GM21381 (cell line): ENCODE measurements at regions not wholly inside any gene's neighbourhood (a gene's known extent, or its start where the extent isn't known, plus 50 kb on each side); places are given as distances from the start of the nearest gene placed in this dataset.
A peak's percentile ranks its signal among the peaks of the same experiment; 100 is the strongest.

Experiments used
- ATAC-seq: cut with Tn5 transposase; IDR thresholded peaks from one replicate; pipeline ENCODE4 v1.9.1; 2021; ENCODE audit warnings: mild to moderate bottlenecking, moderate library complexity; ENCODE audit not compliant: unreplicated experiment

- ATAC-seq, result no peak
These were observed 134.6 kb downstream of the AASDHPPT start for GRCh38 chr11:106212081-106212480.

DNA sequence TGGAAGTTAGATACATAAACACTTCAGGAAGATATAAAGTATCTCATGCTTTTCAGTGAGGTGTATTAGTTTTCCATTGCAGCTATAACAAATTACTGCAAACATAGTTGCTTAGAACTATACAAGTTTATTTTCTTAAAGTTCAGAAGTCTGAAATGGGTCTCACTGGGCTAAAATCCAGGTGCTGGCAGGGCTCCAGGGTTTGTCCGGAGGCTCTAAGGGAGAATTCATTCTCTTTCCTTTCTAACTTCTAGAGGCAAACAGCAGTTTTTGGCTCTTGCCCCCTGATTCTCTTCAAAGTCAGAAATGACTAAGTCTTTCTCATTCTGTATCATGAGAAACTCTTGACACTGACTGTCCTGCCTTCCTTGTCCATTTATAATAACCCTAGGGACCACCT lies 138.8 kb downstream of the AASDHPPT start:
- ATAC-seq, result no peak

- no peak for ATAC-seq
These were observed 140.0 kb downstream of the AASDHPPT start for GRCh38 chr11:106217456-106217855.

DNA sequence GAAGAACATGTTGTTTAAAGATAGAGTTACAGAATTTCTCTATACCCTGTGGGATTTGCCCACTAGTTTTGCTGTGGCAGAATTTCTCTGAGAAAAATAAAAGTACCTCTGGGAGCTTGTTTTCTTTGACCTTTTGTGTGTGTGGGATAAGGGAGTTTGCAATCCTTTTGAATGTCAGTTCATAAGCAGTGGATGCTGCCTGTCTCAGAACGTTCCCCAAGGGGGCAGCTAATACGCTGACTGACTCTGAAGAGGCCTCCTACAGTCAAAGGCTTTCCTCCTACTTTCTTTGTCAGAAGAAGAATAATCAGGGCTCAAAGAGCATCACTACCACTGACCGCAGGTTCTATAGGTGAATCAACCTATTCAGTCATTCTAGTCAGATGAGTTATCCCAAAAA lies 140.6 kb downstream of the AASDHPPT start:
- no peak for ATAC-seq

DNA sequence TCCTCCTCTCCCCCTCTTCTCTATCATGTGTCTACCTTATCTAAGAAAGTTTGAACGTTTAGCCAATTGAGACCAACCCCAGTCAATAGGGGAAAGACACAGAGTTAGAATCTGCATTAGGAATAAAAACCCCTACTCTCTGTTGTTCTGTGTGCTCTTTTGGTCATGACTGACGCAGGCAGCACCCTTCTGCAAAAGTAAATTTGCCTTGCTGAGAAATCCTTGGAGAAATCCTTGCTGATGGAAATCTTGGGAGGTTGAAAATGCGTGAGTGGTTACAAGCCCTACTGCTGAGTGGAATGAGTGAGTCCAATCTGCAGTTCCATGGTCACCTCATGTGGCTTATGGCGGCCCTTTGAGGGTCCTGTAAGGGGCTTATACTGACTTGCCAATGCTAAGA lies 145.2 kb downstream of the AASDHPPT start:
- ATAC-seq, result no peak

DNA sequence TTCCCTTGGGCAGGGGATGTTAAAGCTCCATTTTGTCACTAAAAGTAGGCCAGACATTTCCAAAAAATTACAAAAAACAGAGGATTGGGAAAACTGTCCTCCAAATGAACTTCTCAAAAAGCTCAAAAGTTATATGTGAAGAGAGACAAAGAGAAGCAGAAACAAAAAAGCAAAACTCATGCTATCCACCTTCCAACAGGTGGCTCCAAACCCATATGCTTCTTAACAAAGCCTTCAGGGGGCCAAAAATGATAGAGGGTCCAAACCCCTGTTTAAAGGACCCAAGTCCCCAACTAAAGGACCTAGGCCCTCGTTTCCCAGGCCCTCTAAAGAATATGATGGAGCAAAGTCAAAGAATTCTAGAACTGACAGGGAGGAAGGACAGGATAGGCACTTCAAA lies 146.7 kb downstream of the AASDHPPT start:
- no peak for ATAC-seq

DNA sequence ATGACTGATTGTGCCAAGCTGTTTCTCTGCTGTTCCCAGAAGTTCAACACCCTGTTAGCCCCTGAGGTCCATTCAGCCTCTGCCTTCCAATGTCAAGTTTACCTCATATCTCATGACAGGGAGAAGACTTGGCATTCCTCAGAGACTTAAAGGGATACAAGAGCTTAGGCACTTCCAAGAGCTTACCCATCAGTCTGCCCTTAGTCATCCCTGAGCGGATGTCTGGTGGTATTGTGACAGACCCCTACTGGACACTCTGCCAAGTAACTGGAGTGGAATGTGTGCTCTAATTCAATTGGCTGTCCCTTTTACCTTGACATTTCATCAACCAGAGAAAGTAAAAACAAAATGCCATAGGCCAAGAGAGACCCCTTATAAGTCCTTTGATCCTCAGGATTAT lies 151.5 kb downstream of the AASDHPPT start:
- no peak for ATAC-seq

GRCh38 chr11:106231591-106231990 lies 154.1 kb downstream of the AASDHPPT start:
- ATAC-seq, result no peak

DNA sequence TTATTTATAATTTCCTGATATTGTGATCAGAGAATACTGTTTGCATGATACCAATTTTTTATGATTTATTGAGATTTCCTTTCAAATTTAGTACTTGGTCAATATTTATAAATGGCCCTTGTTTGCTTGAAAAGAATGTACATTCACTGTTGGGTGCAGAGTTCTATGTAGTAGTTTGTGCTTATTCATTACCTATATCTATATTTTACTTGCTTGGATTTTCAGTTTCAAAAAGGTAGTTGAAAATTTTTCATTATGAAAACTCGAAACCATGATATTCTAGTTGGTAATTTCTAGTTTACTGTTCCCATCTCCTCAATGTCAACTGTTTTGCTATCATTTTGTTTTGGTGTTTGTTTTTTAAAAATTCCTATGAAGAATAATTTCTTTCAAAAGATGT lies 155.7 kb downstream of the AASDHPPT start:
- ATAC-seq, result peak; percentile 49

DNA sequence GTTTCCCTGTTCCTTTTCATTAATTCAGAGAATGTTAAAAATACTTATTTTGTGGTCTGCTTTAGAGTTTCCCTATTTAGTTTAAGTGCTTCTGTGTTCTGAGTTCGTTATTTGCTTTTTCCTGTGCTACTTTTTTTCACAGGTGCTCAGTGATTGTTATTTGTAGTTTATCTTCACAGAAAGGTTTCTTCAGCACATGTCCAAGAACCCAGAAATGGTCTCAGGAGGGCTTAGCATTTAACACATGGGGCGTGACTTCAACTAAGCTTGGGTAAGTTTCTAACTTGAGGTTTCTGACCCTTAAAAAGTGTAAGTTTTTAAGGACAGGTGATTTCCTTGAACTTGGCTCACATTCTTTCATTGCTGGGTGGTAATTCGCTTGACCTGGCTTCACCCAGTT lies 157.3 kb downstream of the AASDHPPT start:
- no peak for ATAC-seq

GRCh38 chr11:106236295-106236694 lies 158.8 kb downstream of the AASDHPPT start:
- ATAC-seq, result no peak

DNA sequence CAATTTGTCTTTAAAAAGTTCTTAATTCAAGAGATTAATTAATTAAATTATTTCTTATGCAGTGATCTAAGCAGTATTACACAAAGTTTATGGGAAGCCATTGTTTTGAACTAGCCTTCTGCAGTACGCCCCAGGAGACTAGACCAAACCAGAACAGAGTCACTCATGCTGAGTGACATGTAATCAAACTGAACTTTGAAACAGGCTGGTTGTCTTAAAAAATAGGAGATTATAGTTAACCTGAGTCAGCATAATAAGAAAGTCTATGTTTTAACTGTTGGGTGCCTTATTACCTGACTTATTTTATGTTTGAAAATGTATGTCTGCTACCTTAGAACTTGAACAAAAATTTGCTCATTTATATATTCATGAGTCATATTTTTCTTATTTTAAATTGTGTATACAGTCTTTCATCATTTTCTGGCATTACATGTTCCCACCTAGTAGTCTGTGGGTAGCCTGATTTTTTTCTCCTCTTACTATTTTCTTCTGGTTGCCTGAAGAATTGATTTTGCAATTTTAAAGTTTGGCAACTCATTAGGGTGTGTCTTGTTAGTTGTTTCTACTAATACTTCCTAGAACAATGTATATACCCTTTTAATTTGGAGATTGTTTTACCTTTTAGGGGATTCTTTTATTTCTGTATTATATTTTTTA lies 161.4 kb downstream of the AASDHPPT start:
- ATAC-seq, result no peak

- ATAC-seq, result no peak
These were observed 164.3 kb downstream of the AASDHPPT start for GRCh38 chr11:106241601-106242257.

- ATAC-seq, result no peak
These were observed 165.4 kb downstream of the AASDHPPT start for GRCh38 chr11:106242718-106243415.

DNA sequence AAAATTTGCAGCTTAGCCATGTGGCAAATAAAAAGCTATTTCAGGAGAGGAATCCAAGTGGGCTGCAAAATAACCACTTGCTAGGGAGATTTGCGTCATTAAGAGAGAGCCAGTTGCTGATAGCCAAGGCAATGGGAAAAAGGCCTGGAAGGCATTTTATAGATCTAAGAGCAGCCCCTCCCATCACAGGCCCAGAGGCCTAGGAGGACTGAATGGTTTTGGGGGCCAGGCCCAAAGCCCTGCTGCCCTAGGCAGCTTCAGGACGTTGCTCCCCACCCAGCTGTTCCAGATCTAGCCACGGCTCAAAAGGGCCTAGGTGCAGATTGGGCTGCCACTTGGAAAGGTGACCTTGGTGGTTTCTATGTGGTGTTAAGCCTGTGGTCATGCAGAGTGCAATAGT lies 169.0 kb downstream of the AASDHPPT start:
- no peak for ATAC-seq

- no peak for ATAC-seq
These were observed 172.3 kb downstream of the AASDHPPT start for GRCh38 chr11:106249617-106250239.

DNA sequence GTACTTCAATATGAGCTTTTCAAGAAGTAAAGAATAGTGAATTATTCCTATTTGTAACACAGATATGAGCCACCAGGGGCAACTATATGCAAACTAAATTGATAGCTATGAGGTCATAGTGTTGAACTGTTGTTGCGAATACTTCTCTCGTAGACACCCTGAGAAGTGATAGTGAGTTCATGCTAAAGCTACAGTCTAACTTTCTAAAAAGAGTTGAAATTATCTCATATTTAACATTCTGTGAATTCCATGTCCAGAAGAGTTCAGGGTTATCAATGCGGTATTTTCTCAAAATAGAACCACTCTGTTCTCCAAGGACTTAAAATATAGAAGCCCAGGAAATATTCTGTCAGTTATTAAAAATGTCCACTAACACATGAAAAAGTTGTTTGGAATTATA lies 185.4 kb downstream of the AASDHPPT start:
- ATAC-seq, result no peak

GRCh38 chr11:106263527-106263926 lies 186.1 kb downstream of the AASDHPPT start:
- ATAC-seq, result no peak

DNA sequence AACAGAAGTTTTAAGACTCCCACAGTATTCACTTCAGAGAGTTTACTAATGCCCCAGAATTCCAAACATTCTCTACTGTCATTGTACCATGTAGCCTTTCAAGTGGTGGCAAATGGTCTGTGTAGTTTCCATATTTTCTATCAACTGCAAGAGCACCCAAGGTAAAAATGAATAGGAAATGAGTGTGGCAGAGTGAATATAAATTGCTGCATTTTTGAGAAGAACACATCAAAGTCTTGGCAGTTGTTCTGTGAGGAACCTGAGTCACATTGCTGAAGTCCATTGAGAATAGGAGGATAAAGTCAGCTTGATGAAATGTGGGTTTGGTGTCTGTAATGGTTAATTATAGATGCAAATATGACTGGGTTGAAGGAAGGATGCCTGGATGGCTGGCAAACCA lies 193.6 kb downstream of the AASDHPPT start:
- no peak for ATAC-seq

DNA sequence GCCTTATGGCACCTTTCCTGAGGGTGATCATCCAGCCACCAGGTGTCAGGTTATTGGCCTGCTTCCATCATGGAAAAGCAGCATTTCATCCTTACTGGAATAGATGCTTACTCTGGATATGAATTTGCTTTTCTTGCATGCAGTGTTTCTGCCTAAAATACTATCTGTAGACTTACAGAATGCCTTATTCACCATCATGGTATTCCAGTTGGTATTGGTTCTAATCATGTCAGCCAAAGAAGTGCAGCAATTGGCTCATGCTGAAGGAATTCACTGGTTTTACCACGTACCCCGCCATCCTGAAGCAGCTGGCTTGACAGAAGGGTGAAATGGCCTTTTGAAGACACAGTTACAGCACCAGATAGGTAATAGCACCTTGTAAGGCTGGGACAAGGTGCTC lies 194.2 kb downstream of the AASDHPPT start:
- ATAC-seq, result no peak

DNA sequence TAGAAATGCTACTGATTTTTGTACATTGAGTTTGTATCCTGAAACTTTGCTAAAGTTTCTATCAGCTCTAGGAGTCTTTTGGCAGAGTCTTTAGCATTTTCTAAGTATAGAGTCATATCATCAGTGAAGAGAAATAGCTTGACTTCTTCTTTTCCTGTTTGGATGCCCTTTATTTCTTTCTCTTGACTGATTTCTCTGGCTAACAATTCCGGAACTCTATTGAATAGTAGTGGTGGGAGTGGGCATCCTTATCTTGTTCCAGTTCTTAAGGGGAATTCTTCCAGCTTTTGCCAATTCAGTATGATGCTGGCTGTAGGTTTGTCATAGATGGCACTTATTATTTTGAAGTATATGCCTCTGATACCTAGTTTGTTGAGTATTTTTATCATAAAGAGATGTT lies 197.7 kb downstream of the AASDHPPT start:
- ATAC-seq, result no peak

DNA sequence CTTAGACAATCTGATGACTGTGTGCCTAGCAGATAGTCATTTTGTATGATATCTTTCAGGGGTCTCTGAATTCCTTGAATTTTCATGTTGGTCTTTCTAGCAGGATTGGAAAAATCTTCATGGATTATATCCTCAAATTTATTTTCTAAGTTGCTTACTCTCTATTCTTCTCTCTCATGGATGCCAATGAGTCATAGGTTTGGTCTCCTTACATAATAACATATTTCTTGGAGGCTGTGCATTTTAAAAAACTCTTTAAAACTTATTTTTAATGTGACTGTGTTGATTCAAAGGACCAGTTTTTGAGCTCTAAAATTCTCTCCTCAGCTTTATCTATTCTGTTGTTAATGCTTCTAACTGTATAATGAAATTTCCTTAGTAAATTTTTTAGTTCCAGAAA lies 198.7 kb downstream of the AASDHPPT start:
- no peak for ATAC-seq
